ENCODE measurements at regions not wholly inside any gene's neighbourhood (a gene's known extent, or its start where the extent isn't known, plus 50 kb on each side); places are given as distances from the start of the nearest gene placed in this dataset.

- Histone ChIP-seq H3K27ac (no peak overlapping the region), H3K36me3 (no peaks in the 10 kb centered on the region), H3K4me1 (no peaks in the 10 kb centered on the region), H3K4me3 (no peak overlapping the region), H3K9me3 (no peaks in the 10 kb centered on the region), H3K27me3 (ENCODE audit: low read depth) (no peaks in the 10 kb centered on the region)
- DNase-seq: no peak
- ATAC-seq: no peak
- TF ChIP-seq, protein P1, sequence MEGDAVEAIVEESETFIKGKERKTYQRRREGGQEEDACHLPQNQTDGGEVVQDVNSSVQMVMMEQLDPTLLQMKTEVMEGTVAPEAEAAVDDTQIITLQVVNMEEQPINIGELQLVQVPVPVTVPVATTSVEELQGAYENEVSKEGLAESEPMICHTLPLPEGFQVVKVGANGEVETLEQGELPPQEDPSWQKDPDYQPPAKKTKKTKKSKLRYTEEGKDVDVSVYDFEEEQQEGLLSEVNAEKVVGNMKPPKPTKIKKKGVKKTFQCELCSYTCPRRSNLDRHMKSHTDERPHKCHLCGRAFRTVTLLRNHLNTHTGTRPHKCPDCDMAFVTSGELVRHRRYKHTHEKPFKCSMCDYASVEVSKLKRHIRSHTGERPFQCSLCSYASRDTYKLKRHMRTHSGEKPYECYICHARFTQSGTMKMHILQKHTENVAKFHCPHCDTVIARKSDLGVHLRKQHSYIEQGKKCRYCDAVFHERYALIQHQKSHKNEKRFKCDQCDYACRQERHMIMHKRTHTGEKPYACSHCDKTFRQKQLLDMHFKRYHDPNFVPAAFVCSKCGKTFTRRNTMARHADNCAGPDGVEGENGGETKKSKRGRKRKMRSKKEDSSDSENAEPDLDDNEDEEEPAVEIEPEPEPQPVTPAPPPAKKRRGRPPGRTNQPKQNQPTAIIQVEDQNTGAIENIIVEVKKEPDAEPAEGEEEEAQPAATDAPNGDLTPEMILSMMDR (IDR thresholded peaks at IDR 0.05): no peak
- intact Hi-C loops (cut with DNase I): no loop called here
These were observed 57.9 kb upstream of the PDHA1 start for GRCh38 chrX:19285857-19286256.

DNA sequence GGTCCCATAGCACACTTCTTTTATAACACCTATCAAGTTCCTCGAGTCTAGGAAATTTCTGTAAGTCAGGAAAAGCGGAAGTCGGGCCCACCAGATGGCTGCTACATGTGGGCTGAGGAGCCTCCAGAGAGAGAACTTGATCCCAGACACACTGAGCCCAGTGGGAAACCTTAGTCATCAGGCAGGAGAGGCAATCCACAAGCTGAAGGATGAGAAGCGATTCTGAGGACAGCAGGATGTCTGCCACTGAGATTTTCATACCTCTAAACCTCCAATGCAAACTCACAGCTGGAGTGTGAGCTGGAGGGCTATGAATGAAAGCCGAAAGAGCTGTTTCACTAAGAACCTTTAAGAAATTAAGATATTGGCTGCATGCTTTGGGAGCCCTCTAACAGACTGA is 52.6 kb upstream of the PDHA1 start:
- Histone ChIP-seq H3K27ac (no peak overlapping the region), H3K36me3 (no peaks in the 10 kb centered on the region), H3K4me3 (no peak overlapping the region), H3K4me1 (no peaks in the 10 kb centered on the region), H3K27me3 (ENCODE audit: low read depth) (no peaks in the 10 kb centered on the region), H3K9me3 (no peaks in the 10 kb centered on the region)
- ATAC-seq (no peak), DNase-seq (no peak)
- TF ChIP-seq, protein P1 (IDR thresholded peaks at IDR 0.05): no peak
- intact Hi-C loops (cut with DNase I): no loop called here

GRCh38 chrX:19293606-19294325 is 50.0 kb upstream of the PDHA1 start:
- TF ChIP-seq, protein P1 (IDR thresholded peaks at IDR 0.05): no peak
- ATAC-seq (no peak), DNase-seq (no peak)
- no peaks in the 10 kb centered on the region for H3K27me3 ChIP-seq (ENCODE audit: low read depth)
- H3K27ac ChIP-seq: no peak overlapping the region
- no peak overlapping the region for H3K4me3 ChIP-seq
- H3K36me3 ChIP-seq: no peaks in the 10 kb centered on the region
- H3K4me1 ChIP-seq: no peaks in the 10 kb centered on the region
- intact Hi-C loops (cut with DNase I): no loop called here
- no peaks in the 10 kb centered on the region for H3K9me3 ChIP-seq

Measured in lower lobe of right lung (tissue), 2 donors.